Fibroblast of mammary gland (primary cell): ENCODE measurements at regions not wholly inside any gene's neighbourhood (a gene's known extent, or its start where the extent isn't known, plus 50 kb on each side); places are given as distances from the start of the nearest gene placed in this dataset.
A peak's percentile ranks its signal among the peaks of the same experiment; 100 is the strongest.

Experiments
- DNase-seq: peaks from one replicate; pipeline ENCODE4 v3.0.0-alpha.2; 2010; ENCODE audit warnings: low read depth
- H3K4me3 ChIP-seq: 2 replicates; pipeline ENCODE4 v1.5.1; 2011; ENCODE audit warnings: low read depth, mild to moderate bottlenecking, low read length, moderate library complexity; ENCODE audit not compliant: control insufficient read depth
- TF ChIP-seq, protein P1 (sequence below): conservative IDR thresholded peaks from 2 replicates; pipeline ENCODE4 v1.5.1; 2011; ENCODE audit warnings: low read depth, low read length, inconsistent platforms; ENCODE audit not compliant: control insufficient read depth, insufficient read depth

DNA sequence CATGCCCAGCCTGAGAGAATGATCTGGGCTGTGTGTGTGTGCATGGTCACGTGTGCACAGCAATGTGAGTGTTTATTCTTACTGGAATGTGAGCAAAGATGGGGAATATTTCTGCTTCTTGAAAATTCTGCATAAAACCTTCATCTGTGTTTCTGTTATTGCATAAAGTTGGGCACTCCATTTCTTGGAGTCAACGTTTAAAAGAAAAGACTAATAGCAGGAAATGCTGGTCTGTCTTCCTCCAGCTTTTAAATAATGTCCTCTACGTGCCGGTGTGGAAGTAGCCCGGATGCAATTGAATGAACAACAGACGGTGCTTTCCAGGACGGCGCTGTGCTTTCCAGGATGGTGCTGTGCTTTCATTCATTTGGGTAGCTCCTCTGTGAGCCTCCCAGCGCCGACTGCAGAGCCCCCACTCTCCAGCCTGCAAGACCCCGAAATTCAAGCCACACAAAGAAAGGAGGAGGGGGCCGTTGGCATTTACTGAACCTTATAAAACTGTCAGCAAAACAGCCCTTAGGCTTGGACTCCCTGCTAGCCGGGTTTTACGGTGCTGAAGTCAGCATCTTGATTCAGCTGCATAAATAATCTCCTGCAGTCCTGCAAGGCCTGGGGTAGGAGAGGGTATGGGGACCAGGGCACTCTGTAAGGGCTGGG, 158.2 kb upstream of the PRKCQ start:
- H3K4me3 ChIP-seq, result no peak overlapping the region
- TF ChIP-seq, protein P1, sequence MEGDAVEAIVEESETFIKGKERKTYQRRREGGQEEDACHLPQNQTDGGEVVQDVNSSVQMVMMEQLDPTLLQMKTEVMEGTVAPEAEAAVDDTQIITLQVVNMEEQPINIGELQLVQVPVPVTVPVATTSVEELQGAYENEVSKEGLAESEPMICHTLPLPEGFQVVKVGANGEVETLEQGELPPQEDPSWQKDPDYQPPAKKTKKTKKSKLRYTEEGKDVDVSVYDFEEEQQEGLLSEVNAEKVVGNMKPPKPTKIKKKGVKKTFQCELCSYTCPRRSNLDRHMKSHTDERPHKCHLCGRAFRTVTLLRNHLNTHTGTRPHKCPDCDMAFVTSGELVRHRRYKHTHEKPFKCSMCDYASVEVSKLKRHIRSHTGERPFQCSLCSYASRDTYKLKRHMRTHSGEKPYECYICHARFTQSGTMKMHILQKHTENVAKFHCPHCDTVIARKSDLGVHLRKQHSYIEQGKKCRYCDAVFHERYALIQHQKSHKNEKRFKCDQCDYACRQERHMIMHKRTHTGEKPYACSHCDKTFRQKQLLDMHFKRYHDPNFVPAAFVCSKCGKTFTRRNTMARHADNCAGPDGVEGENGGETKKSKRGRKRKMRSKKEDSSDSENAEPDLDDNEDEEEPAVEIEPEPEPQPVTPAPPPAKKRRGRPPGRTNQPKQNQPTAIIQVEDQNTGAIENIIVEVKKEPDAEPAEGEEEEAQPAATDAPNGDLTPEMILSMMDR, result no peak
- peak; percentile 47 for DNase-seq

DNA sequence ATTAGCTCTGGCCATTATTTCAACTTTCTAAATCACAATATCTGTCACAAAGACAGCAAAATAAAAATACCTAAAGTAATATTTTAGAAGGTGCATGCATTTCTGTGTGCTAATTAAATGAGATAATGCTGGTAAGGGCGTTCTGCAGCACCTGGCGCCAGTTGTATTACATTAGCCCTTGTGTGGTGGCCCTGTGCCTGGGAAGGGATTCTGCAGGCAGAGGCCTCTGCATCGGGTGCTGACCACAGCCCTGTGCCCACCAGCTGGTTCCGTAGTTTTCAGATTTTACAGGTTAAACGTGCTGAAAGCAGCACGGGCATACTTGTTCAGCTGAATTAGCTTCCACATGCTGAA, 157.7 kb upstream of the PRKCQ start:
- no peak overlapping the region for H3K4me3 ChIP-seq
- no peak for DNase-seq
- TF ChIP-seq, protein P1, result no peak

DNA sequence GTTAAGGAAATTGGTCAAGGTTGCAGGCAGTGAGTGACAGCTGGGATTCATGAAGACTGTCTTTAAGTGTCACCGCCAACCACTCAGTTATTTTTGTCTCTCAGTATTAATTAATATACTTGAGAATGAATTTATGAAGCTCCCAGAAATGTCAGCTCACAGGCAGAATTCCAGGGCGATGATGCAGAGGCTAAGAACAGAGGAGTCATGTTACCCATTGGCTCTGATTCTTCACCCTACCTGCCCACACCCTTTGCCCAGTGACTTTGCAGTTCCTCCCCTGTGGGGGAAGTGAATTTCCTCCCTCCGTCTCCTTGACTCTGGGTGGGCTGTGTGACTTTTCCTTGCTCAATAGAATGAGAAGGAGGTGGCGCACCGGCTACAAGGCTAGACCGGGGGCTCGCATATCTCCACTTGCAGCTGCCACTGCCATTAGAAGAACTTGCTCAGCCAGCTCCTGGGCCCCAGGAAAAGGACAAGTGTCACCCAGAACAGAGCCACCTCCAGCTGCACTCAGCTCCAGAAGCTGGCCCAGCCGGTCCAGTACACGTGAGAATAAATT, 157.1 kb upstream of the PRKCQ start:
- TF ChIP-seq, protein P1, result no peak
- H3K4me3 ChIP-seq, result no peak overlapping the region
- peak; percentile 62 for DNase-seq

DNA sequence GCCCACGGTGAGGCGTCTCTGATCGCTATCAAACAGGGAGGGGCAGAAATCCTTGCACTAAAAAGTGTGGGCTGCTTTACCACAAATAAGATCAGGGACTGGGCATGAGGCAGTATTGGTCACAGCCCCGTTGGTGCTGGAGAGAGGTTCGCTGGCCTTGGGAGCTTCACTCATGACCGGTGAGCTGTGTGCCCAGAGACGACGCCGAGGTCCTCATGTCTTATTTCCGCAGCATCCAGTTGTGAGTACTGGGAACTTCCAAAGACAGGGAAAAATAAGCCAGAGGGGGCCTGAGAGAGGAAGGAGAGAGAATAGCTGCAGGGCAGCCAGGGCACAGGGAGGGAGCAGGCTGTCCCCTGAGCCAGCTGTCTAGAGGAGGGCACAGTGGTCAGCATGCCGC, 154.2 kb upstream of the PRKCQ start:
- H3K4me3 ChIP-seq, result no peak overlapping the region
- DNase-seq, result no peak
- TF ChIP-seq, protein P1, result no peak

DNA sequence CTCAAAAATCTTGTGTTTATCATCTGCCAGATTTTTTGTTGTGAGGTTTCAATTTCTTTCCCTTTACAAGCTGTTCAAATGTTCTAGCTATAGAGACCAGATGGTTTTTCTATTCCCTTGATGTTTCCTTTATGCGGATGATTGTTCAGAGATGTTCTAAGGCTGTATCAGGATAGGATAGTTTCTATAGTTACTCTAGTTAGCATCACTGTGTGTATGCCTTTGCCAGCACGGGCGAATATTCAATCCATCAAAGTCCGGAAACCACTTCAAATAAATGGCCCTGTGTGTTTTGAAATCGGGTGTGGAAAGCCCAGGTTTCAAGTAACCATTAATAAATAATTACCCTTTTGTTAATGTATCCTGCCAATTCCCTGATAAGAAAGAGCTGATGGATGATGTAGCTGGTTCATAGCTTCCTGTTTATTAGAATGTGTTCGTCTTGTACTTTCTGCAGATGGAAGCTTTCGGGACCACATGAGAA, 149.8 kb upstream of the PRKCQ start:
- H3K4me3 ChIP-seq, result no peak overlapping the region
- TF ChIP-seq, protein P1, result no peak
- DNase-seq, result peak; percentile 77

DNA sequence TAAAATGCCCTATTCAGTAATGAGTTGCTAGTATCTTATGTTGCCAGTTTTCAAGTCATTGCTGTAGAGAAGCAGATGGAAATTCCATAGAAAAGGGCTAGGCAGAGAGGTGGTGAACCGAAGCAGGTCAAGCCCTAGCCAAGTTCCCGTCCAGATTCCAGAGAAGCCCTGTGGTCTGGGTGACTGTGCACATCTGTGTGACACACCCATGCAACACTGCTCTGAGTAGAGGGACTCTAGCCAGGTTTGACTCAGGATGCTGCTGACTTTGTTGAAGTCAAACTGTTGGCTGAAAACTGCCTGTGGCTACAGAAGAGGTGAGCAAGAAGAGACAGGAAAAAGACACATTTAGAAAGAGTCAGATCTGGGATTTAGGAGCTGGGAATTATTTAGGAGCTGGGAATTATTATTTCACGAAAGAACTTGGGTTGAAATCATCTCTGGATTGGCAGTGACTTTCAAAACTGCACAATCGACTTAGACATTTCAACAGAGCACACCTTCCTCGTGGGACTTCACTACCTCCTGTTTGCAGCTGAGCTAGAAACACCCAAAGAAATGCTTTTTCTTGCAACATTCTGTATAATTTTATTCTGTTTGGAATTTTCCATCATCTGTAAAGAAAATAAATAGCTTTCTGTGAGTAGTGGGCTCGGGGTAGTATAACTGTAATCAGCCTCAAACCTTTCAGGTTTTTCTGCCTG, 149.1 kb upstream of the PRKCQ start:
- H3K4me3 ChIP-seq, result no peak overlapping the region
- DNase-seq, result peak; percentile 96
- TF ChIP-seq, protein P1, result no peak
